B cell (primary cell): ENCODE measurements at regions not wholly inside any gene's neighbourhood (a gene's known extent, or its start where the extent isn't known, plus 50 kb on each side); places are given as distances from the start of the nearest gene placed in this dataset.

Experiments
- CTCF ChIP-seq: fragments of 200-600 bp; IDR thresholded peaks from one replicate; pipeline ENCODE4 v1.8.0; 2022; ENCODE audit warnings: antibody characterized with exemption, mild to moderate bottlenecking
- EZH2 ChIP-seq: IDR thresholded peaks from 2 replicates; pipeline ENCODE4 v1.6.1; 2012; ENCODE audit warnings: borderline replicate concordance, low read depth, mild to moderate bottlenecking, moderate library complexity, low read length; ENCODE audit not compliant: insufficient read depth, poor library complexity, severe bottlenecking

- TF ChIP-seq EZH2: no peak
- no peak for TF ChIP-seq CTCF
Measured at GRCh38 chr6:72559067-72559466, 62.8 kb upstream of the KCNQ5 start.
